ENCODE measurements at regions not wholly inside any gene's neighbourhood (a gene's known extent, or its start where the extent isn't known, plus 50 kb on each side); places are given as distances from the start of the nearest gene placed in this dataset.

GRCh38 chr7:18239212-18239611 lies 211.6 kb upstream of the PRPS1L1 start:
- in situ Hi-C loops (cut with MboI; ENCODE audit: low sequenced_read_pairs) = no loop called here

- in situ Hi-C loops (cut with MboI; ENCODE audit: low sequenced_read_pairs) = no loop called here
These were observed 214.0 kb upstream of the PRPS1L1 start for GRCh38 chr7:18241543-18242231.

- in situ Hi-C loops (cut with MboI; ENCODE audit: low sequenced_read_pairs) = no loop called here
These were observed 216.1 kb upstream of the PRPS1L1 start for GRCh38 chr7:18243731-18244130.

GRCh38 chr7:18250133-18250532 lies 222.5 kb upstream of the PRPS1L1 start:
- in situ Hi-C loops (cut with MboI; ENCODE audit: low sequenced_read_pairs) = no loop called here

GRCh38 chr7:18257711-18258110 lies 230.1 kb upstream of the PRPS1L1 start:
- in situ Hi-C loops (cut with MboI; ENCODE audit: low sequenced_read_pairs) = no loop called here

- in situ Hi-C loops (cut with MboI; ENCODE audit: low sequenced_read_pairs) = no loop called here
These were observed 233.5 kb upstream of the HDAC9 start for GRCh38 chr7:18262058-18262457.

- in situ Hi-C loops (cut with MboI; ENCODE audit: low sequenced_read_pairs) = no loop called here
These were observed 229.8 kb upstream of the HDAC9 start for GRCh38 chr7:18265611-18266281.

GRCh38 chr7:18268571-18268970 lies 227.0 kb upstream of the HDAC9 start:
- in situ Hi-C loops (cut with MboI; ENCODE audit: low sequenced_read_pairs) = no loop called here

- in situ Hi-C loops (cut with MboI; ENCODE audit: low sequenced_read_pairs) = no loop called here
These were observed 219.2 kb upstream of the HDAC9 start for GRCh38 chr7:18276380-18276779.

GRCh38 chr7:18278316-18278715 lies 217.2 kb upstream of the HDAC9 start:
- in situ Hi-C loops (cut with MboI; ENCODE audit: low sequenced_read_pairs) = no loop called here

GRCh38 chr7:18283045-18283444 lies 212.5 kb upstream of the HDAC9 start:
- in situ Hi-C loops (cut with MboI; ENCODE audit: low sequenced_read_pairs) = no loop called here

GRCh38 chr7:18287482-18287881 lies 208.1 kb upstream of the HDAC9 start:
- in situ Hi-C loops (cut with MboI; ENCODE audit: low sequenced_read_pairs) = no loop called here

GRCh38 chr7:18288322-18289037 lies 207.1 kb upstream of the HDAC9 start:
- in situ Hi-C loops (cut with MboI; ENCODE audit: low sequenced_read_pairs) = no loop called here

- in situ Hi-C loops (cut with MboI; ENCODE audit: low sequenced_read_pairs) = no loop called here
These were observed 205.8 kb upstream of the HDAC9 start for GRCh38 chr7:18289788-18290187.

GRCh38 chr7:18290223-18290622 lies 205.3 kb upstream of the HDAC9 start:
- in situ Hi-C loops (cut with MboI; ENCODE audit: low sequenced_read_pairs) = no loop called here

GRCh38 chr7:18290865-18291264 lies 204.7 kb upstream of the HDAC9 start:
- in situ Hi-C loops (cut with MboI; ENCODE audit: low sequenced_read_pairs) = no loop called here

GRCh38 chr7:18292584-18292983 lies 203.0 kb upstream of the HDAC9 start:
- in situ Hi-C loops (cut with MboI; ENCODE audit: low sequenced_read_pairs) = no loop called here

GRCh38 chr7:18293759-18294158 lies 201.8 kb upstream of the HDAC9 start:
- in situ Hi-C loops (cut with MboI; ENCODE audit: low sequenced_read_pairs) = no loop called here

- in situ Hi-C loops (cut with MboI; ENCODE audit: low sequenced_read_pairs) = no loop called here
These were observed 201.1 kb upstream of the HDAC9 start for GRCh38 chr7:18294411-18294810.

- in situ Hi-C loops (cut with MboI; ENCODE audit: low sequenced_read_pairs) = no loop called here
These were observed 199.6 kb upstream of the HDAC9 start for GRCh38 chr7:18295781-18296423.

GRCh38 chr7:18302097-18302496 lies 193.5 kb upstream of the HDAC9 start:
- in situ Hi-C loops (cut with MboI; ENCODE audit: low sequenced_read_pairs) = no loop called here

- in situ Hi-C loops (cut with MboI; ENCODE audit: low sequenced_read_pairs) = no loop called here
These were observed 189.7 kb upstream of the HDAC9 start for GRCh38 chr7:18305866-18306265.
